ENCODE measurements at regions not wholly inside any gene's neighbourhood (a gene's known extent, or its start where the extent isn't known, plus 50 kb on each side); places are given as distances from the start of the nearest gene placed in this dataset.

GRCh38 chr11:128193615-128194014 is 393.7 kb downstream of the ETS1 start:
- TF ChIP-seq CTCF (conservative IDR thresholded peaks at IDR 0.05; ENCODE audit: low read length): no peak
- DNase-seq (ENCODE audit: low read depth): no peak

GRCh38 chr11:128190312-128190711 is 397.0 kb downstream of the ETS1 start:
- DNase-seq (ENCODE audit: low read depth): no peak

More at GRCh38 chr11:128193615-128194014, 393.7 kb downstream of the ETS1 start:
- no peak overlapping the region for H3K4me3 ChIP-seq (ENCODE audit: low read length)

GRCh38 chr11:128189823-128190222 is 397.5 kb downstream of the ETS1 start:
- H3K4me3 ChIP-seq (ENCODE audit: low read length): no peak overlapping the region
- TF ChIP-seq CTCF (conservative IDR thresholded peaks at IDR 0.05; ENCODE audit: low read length): no peak
- DNase-seq (ENCODE audit: low read depth): no peak

More at GRCh38 chr11:128190312-128190711, 397.0 kb downstream of the ETS1 start:
- no peak overlapping the region for H3K4me3 ChIP-seq (ENCODE audit: low read length)
- no peak for TF ChIP-seq CTCF (conservative IDR thresholded peaks at IDR 0.05; ENCODE audit: low read length)

- peak; percentile 2; the same call in 1 of the 2 replicates for TF ChIP-seq CTCF (conservative IDR thresholded peaks at IDR 0.05; ENCODE audit: low read length)
- peak; percentile 78 for DNase-seq (ENCODE audit: low read depth)
- no peak overlapping the region for H3K4me3 ChIP-seq (ENCODE audit: low read length)
Measured at GRCh38 chr11:128188346-128189004, 398.9 kb downstream of the ETS1 start.

- DNase-seq (ENCODE audit: low read depth): peak; percentile 90
- TF ChIP-seq CTCF (conservative IDR thresholded peaks at IDR 0.05; ENCODE audit: low read length): no peak
- H3K4me3 ChIP-seq (ENCODE audit: low read length): no peak overlapping the region
Measured at GRCh38 chr11:128187835-128188234, 399.5 kb downstream of the ETS1 start.

GRCh38 chr11:128187377-128187776 is 400.0 kb downstream of the ETS1 start:
- peak; percentile 75 for DNase-seq (ENCODE audit: low read depth)
- H3K4me3 ChIP-seq (ENCODE audit: low read length): no peak overlapping the region
- no peak for TF ChIP-seq CTCF (conservative IDR thresholded peaks at IDR 0.05; ENCODE audit: low read length)

GRCh38 chr11:128184981-128185380 is 402.4 kb downstream of the ETS1 start:
- no peak overlapping the region for H3K4me3 ChIP-seq (ENCODE audit: low read length)
- no peak for DNase-seq (ENCODE audit: low read depth)
- TF ChIP-seq CTCF (conservative IDR thresholded peaks at IDR 0.05; ENCODE audit: low read length): no peak
